Stomach (tissue), 8 donors: ENCODE measurements at regions not wholly inside any gene's neighbourhood (a gene's known extent, or its start where the extent isn't known, plus 50 kb on each side); places are given as distances from the start of the nearest gene placed in this dataset.

ENCODE experiments used
- DNase-seq, 2 donors: peaks; one replicate each; pipeline versions ENCODE4 v3.0.0 to v3.0.0-alpha.2; 2013 to 2019
- H3K27ac ChIP-seq, 5 donors: fragments of 200-600 bp in 4 of 5; sonication (generic) in 4 of 5; one replicate each; pipeline ENCODE4 v1.5.1; 2013 to 2019; ENCODE audit warnings: mild to moderate bottlenecking in 1 of 5, moderate library complexity in 1 of 5
- H3K27me3 ChIP-seq, 3 donors: fragments of 200-600 bp; sonication (generic); one replicate each; pipeline ENCODE4 v1.5.1; 2017 to 2019; ENCODE audit warnings: mixed run types in 1 of 3
- H3K36me3 ChIP-seq, 4 donors: fragments of 200-600 bp; sonication (generic); 1 replicate in 3 of 4; 2 replicates in 1 of 4; pipeline ENCODE4 v1.5.1; 2016 to 2019
- H3K4me1 ChIP-seq, 4 donors: fragments of 200-600 bp; sonication (generic); one replicate each; pipeline ENCODE4 v1.5.1; 2016 to 2019
- H3K4me3 ChIP-seq, 4 donors: fragments of 200-600 bp; sonication (generic) in 3 of 4; one replicate each; pipeline ENCODE4 v1.5.1; 2016 to 2019; ENCODE audit warnings: mild to moderate bottlenecking in 1 of 4
- H3K9me3 ChIP-seq, 4 donors: fragments of 200-600 bp; sonication (generic); one replicate each; pipeline ENCODE4 v1.5.1; 2016 to 2019
- CTCF ChIP-seq, 7 experiments: fragments of 450-650 bp in 4 of 7; fragments of 200-600 bp in 3 of 7; sonication (generic) in 3 of 7; IDR thresholded peaks; one replicate each; pipeline ENCODE4 v1.5.1; 2016 to 2019; ENCODE audit warnings: antibody characterized with exemption in 7 of 7, control low read depth in 2 of 7, mild to moderate bottlenecking in 1 of 7
- EP300 ChIP-seq: sonication (generic); formaldehyde crosslinking; IDR thresholded peaks from one replicate; pipeline ENCODE4 v1.6.1; 2017; ENCODE audit warnings: antibody characterized with exemption
- POLR2A ChIP-seq, 4 donors: fragments of 450-650 bp; IDR thresholded peaks; one replicate each; pipeline ENCODE4 v1.6.1; 2016; ENCODE audit warnings: antibody characterized with exemption in 4 of 4, control low read depth in 2 of 4, mild to moderate bottlenecking in 1 of 4, moderate library complexity in 1 of 4
- POLR2AphosphoS5 ChIP-seq, 3 donors: sonication (generic); formaldehyde crosslinking; IDR thresholded peaks; one replicate each; pipeline ENCODE4 v1.6.1; 2016; ENCODE audit warnings: antibody characterized with exemption in 3 of 3
- WGBS, 5 donors: extraction: QIAGEN DNeasy Blood & Tissue Kit in 3 of 5; methylation state at CpG; one replicate each; pipeline versions ENCODE4 v1.1.5 to v1.1.7; 2013 to 2018; 5-methylcytosine and 5-hydroxymethylcytosine counted together
- intact Hi-C: fragments of 100-400 bp; cut with DNase I; formaldehyde crosslinking; loops from one replicate; pipeline ENCODE4 v1.15.1; 2023; ENCODE audit warnings: low total_unique reads
- donor health status: healthy with polysubstance abuse.
- donor health status: Bipolar disorder and iron deficiency.
- donor health status: healthy.

DNA sequence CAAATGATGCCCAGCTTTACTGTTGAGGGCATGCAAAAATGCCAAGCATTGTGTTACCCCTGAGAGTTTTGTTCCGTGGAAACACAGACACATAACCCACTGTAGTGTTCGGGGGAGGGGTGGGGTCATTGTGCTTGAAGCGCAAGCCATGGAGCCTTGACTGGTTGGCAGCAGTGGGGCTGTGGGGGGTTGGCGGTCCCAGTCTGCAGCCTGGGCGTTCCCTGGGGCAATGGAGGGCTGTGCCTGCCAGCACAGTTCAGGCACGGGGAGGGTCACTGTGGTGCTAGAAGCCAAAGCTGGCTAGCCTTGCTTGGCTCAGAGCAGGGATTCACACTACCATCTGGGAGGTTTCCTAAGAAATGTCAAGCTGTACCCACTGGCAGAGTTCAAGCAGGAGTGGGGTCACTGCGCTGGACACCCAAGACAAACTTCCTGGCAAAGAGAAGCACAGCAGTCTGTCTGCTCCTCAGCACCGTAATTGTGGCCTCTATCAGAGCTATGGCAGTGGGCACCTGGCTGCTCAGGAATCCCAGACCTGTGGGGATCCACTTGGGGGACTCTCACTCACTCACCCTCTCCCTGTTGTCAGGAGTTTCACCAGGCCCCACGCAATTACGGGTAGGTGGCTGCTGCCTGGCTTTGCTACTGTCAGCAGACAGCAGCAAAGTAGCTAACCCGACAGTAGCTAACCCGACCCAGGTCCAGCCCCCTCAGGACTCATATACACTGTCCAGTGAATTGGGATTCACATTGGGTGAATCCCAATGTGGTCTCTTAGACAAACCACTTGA is 292.4 kb downstream of the ZWINT start:
- H3K4me3 ChIP-seq = no peak overlapping the region
- H3K4me1 ChIP-seq = no peaks in the 10 kb centered on the region
- no peaks in the 10 kb centered on the region for H3K27me3 ChIP-seq
- DNase-seq = no peak
- intact Hi-C loops = no loop called here
- 68 to 84% (median 76%) methylated on average over 9 to 12 of the region's 12 CpGs for WGBS, 5 donors
- H3K9me3 ChIP-seq = peaks cover 0 to 29% (median 12%) of the 10 kb centered on the region in 4 donors
- H3K27ac ChIP-seq = no peak overlapping the region
- TF ChIP-seq POLR2AphosphoS5 (IDR thresholded peaks at IDR 0.05) (no peak), POLR2A (IDR thresholded peaks at IDR 0.05) (no peak), CTCF (IDR thresholded peaks at IDR 0.05) (no peak), EP300 (no peak)
- H3K36me3 ChIP-seq = no peaks in the 10 kb centered on the region

DNA sequence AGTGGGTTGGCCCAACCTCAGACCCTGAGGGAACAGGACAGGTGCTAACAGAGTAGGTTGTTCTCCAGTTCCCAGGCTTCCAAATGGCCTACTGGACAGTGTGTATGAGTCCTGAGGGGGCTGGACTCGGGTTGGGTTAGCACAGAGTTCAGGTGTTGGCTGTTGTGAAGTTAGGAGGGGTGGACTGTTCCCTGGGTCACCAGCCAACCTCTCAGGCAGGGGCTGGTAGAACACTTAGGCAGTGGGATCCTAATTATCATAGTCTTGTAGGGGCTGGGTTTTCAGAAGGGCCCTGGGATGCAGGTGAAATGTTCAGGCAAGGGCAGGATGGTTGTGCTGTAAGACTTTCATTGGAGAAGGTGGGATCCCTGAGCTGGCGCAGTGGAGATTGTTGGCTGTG is 293.0 kb downstream of the ZWINT start:
- intact Hi-C loops = no loop called here
- TF ChIP-seq POLR2A (IDR thresholded peaks at IDR 0.05) (no peak), EP300 (no peak), CTCF (IDR thresholded peaks at IDR 0.05) (no peak), POLR2AphosphoS5 (IDR thresholded peaks at IDR 0.05) (no peak)
- H3K4me3 ChIP-seq = no peak overlapping the region
- H3K4me1 ChIP-seq = no peaks in the 10 kb centered on the region
- no peaks in the 10 kb centered on the region for H3K27me3 ChIP-seq
- H3K27ac ChIP-seq = no peak overlapping the region
- WGBS, 5 donors = 56 to 71% (median 61%) methylated on average over 2 of the region's 2 CpGs
- no peak for DNase-seq
- no peaks in the 10 kb centered on the region for H3K36me3 ChIP-seq
- peaks cover 0 to 29% (median 12%) of the 10 kb centered on the region in 4 donors for H3K9me3 ChIP-seq

DNA sequence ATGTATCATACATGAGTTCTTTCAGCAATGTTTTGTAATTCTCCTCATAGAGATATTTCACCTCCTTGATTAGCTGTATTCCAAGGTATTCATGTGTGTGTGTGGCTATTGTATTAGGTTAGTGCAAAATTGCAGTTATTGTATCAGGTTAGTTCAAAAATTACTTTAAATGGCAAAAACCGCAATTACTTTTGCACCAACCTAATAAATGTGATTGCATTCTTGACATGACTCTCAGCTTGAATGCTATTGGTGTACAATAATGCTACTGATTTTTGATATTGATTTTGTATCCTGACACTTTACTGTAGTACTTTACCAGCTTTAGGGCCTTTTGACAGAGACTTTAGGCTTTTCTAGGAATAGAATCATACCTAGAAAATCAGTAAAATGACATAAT is 297.4 kb downstream of the ZWINT start:
- Histone ChIP-seq H3K4me3 (no peak overlapping the region), H3K4me1 (no peaks in the 10 kb centered on the region), H3K27me3 (no peaks in the 10 kb centered on the region), H3K27ac (no peak overlapping the region), H3K36me3 (no peaks in the 10 kb centered on the region), H3K9me3 (peaks cover 0 to 21% (median 10%) of the 10 kb centered on the region in 4 donors)
- intact Hi-C loops = no loop called here
- no peak for DNase-seq
- no peak for TF ChIP-seq POLR2AphosphoS5 (IDR thresholded peaks at IDR 0.05)
- no peak for TF ChIP-seq CTCF (IDR thresholded peaks at IDR 0.05)
- TF ChIP-seq POLR2A (IDR thresholded peaks at IDR 0.05) = no peak
- no peak for TF ChIP-seq EP300
- WGBS, 5 donors = 60 to 89% (median 86%) methylated on average over 1 of the region's 1 CpG

DNA sequence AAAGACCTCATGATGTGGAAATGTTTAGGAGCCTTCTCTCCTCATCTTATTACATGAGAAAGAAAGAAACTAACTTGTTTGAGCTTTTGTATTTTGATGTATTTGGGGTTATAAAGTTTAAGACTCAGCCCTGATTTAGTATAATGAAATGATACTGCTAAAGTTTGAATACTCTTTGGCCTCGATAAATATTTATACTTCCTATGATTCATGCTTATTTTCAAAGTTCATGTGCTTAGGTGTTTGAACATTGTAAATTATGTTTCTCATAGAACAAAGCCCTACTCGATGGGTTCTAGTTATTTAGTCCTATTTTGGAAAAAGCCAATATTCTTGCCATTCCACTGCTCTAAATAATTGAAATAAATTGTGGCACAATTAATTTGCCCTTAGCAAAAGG is 303.2 kb downstream of the ZWINT start:
- 50 to 76% (median 64%) methylated on average over 2 of the region's 2 CpGs for WGBS, 5 donors
- Histone ChIP-seq H3K36me3 (no peaks in the 10 kb centered on the region), H3K9me3 (no peaks in the 10 kb centered on the region), H3K27me3 (no peaks in the 10 kb centered on the region), H3K4me1 (no peaks in the 10 kb centered on the region), H3K27ac (no peak overlapping the region), H3K4me3 (no peak overlapping the region)
- intact Hi-C loops = no loop called here
- TF ChIP-seq CTCF (IDR thresholded peaks at IDR 0.05) = no peak
- no peak for TF ChIP-seq EP300
- TF ChIP-seq POLR2A (IDR thresholded peaks at IDR 0.05) = no peak
- no peak for TF ChIP-seq POLR2AphosphoS5 (IDR thresholded peaks at IDR 0.05)
- no peak for DNase-seq
